ENCODE measurements at regions not wholly inside any gene's neighbourhood (a gene's known extent, or its start where the extent isn't known, plus 50 kb on each side); places are given as distances from the start of the nearest gene placed in this dataset.

GRCh38 chr3:23656199-23656598 lies 149.6 kb upstream of the UBE2E1 start:
- DNase-seq = no peak
- no peaks in the 10 kb centered on the region for H3K9me3 ChIP-seq (ENCODE audit: insufficient read depth, low read length, severe bottlenecking)
- TF ChIP-seq EZH2 (IDR thresholded peaks at IDR 0.05; ENCODE audit: borderline replicate concordance, low read depth, low read length, severe bottlenecking) (no peak), CTCF (IDR thresholded peaks at IDR 0.05; ENCODE audit: borderline replicate concordance, extremely low read depth, low read length, poor library complexity, severe bottlenecking) (no peak)
- H3K27ac ChIP-seq (ENCODE audit: low read length) = no peak overlapping the region
- no peaks in the 10 kb centered on the region for H3K36me3 ChIP-seq (ENCODE audit: insufficient read depth, low read length)
- no peak overlapping the region for H3K9ac ChIP-seq (ENCODE audit: low read depth, low read length)
- no peaks in the 10 kb centered on the region for H3K79me2 ChIP-seq (ENCODE audit: insufficient read depth, low read length)
- H3K4me1 ChIP-seq (ENCODE audit: insufficient read depth, low read length) = peaks cover 5% of the 10 kb centered on the region; the same call in 1 of the 2 replicates
- H3K27me3 ChIP-seq (ENCODE audit: insufficient read depth, low read length, poor library complexity) = no peaks in the 10 kb centered on the region
- H3K4me3 ChIP-seq (ENCODE audit: low read depth in 1 of 2, low read length in 2 of 2) = no peak overlapping the region
- no peaks in the 10 kb centered on the region for H4K20me1 ChIP-seq (ENCODE audit: insufficient read depth, low read length)
- no peak overlapping the region for H3K4me2 ChIP-seq (ENCODE audit: insufficient read depth, low read length)
- H2AFZ ChIP-seq (ENCODE audit: low read depth, low read length) = no peak overlapping the region
- no peak for ATAC-seq (ENCODE audit: insufficient read depth, low read depth)

GRCh38 chr3:23656821-23657220 lies 148.9 kb upstream of the UBE2E1 start:
- Histone ChIP-seq H3K4me1 (ENCODE audit: insufficient read depth, low read length) (peaks cover 5% of the 10 kb centered on the region; the same call in 1 of the 2 replicates), H3K36me3 (ENCODE audit: insufficient read depth, low read length) (no peaks in the 10 kb centered on the region), H3K4me2 (ENCODE audit: insufficient read depth, low read length) (no peak overlapping the region), H3K27me3 (ENCODE audit: insufficient read depth, low read length, poor library complexity) (no peaks in the 10 kb centered on the region), H2AFZ (ENCODE audit: low read depth, low read length) (no peak overlapping the region), H3K79me2 (ENCODE audit: insufficient read depth, low read length) (no peaks in the 10 kb centered on the region), H3K9me3 (ENCODE audit: insufficient read depth, low read length, severe bottlenecking) (no peaks in the 10 kb centered on the region), H3K4me3 (ENCODE audit: low read depth in 1 of 2, low read length in 2 of 2) (no peak overlapping the region), H3K27ac (ENCODE audit: low read length) (no peak overlapping the region), H3K9ac (ENCODE audit: low read depth, low read length) (no peak overlapping the region), H4K20me1 (ENCODE audit: insufficient read depth, low read length) (no peaks in the 10 kb centered on the region)
- ATAC-seq (ENCODE audit: insufficient read depth, low read depth) (no peak), DNase-seq (no peak)
- TF ChIP-seq CTCF (IDR thresholded peaks at IDR 0.05; ENCODE audit: borderline replicate concordance, extremely low read depth, low read length, poor library complexity, severe bottlenecking) (no peak), EZH2 (IDR thresholded peaks at IDR 0.05; ENCODE audit: borderline replicate concordance, low read depth, low read length, severe bottlenecking) (no peak)

- Histone ChIP-seq H3K4me3 (ENCODE audit: low read depth in 1 of 2, low read length in 2 of 2) (no peak overlapping the region), H3K9ac (ENCODE audit: low read depth, low read length) (no peak overlapping the region), H3K27me3 (ENCODE audit: insufficient read depth, low read length, poor library complexity) (no peaks in the 10 kb centered on the region), H3K9me3 (ENCODE audit: insufficient read depth, low read length, severe bottlenecking) (no peaks in the 10 kb centered on the region), H3K4me2 (ENCODE audit: insufficient read depth, low read length) (no peak overlapping the region), H4K20me1 (ENCODE audit: insufficient read depth, low read length) (no peaks in the 10 kb centered on the region), H3K36me3 (ENCODE audit: insufficient read depth, low read length) (no peaks in the 10 kb centered on the region), H2AFZ (ENCODE audit: low read depth, low read length) (no peak overlapping the region), H3K27ac (ENCODE audit: low read length) (no peak overlapping the region), H3K4me1 (ENCODE audit: insufficient read depth, low read length) (peaks cover 5% of the 10 kb centered on the region; the same call in 1 of the 2 replicates), H3K79me2 (ENCODE audit: insufficient read depth, low read length) (no peaks in the 10 kb centered on the region)
- TF ChIP-seq CTCF (IDR thresholded peaks at IDR 0.05; ENCODE audit: borderline replicate concordance, extremely low read depth, low read length, poor library complexity, severe bottlenecking) (no peak), EZH2 (IDR thresholded peaks at IDR 0.05; ENCODE audit: borderline replicate concordance, low read depth, low read length, severe bottlenecking) (no peak)
- DNase-seq (no peak), ATAC-seq (ENCODE audit: insufficient read depth, low read depth) (no peak)
These were observed 148.1 kb upstream of the UBE2E1 start for GRCh38 chr3:23657647-23658046.

- Histone ChIP-seq H3K4me3 (ENCODE audit: low read depth in 1 of 2, low read length in 2 of 2) (no peak overlapping the region), H4K20me1 (ENCODE audit: insufficient read depth, low read length) (no peaks in the 10 kb centered on the region), H3K4me2 (ENCODE audit: insufficient read depth, low read length) (no peak overlapping the region), H3K9me3 (ENCODE audit: insufficient read depth, low read length, severe bottlenecking) (no peaks in the 10 kb centered on the region), H2AFZ (ENCODE audit: low read depth, low read length) (no peak overlapping the region), H3K79me2 (ENCODE audit: insufficient read depth, low read length) (no peaks in the 10 kb centered on the region), H3K27me3 (ENCODE audit: insufficient read depth, low read length, poor library complexity) (no peaks in the 10 kb centered on the region), H3K4me1 (ENCODE audit: insufficient read depth, low read length) (peaks cover 5% of the 10 kb centered on the region; the same call in 1 of the 2 replicates), H3K9ac (ENCODE audit: low read depth, low read length) (no peak overlapping the region), H3K27ac (ENCODE audit: low read length) (no peak overlapping the region), H3K36me3 (ENCODE audit: insufficient read depth, low read length) (no peaks in the 10 kb centered on the region)
- TF ChIP-seq EZH2 (IDR thresholded peaks at IDR 0.05; ENCODE audit: borderline replicate concordance, low read depth, low read length, severe bottlenecking) (no peak), CTCF (IDR thresholded peaks at IDR 0.05; ENCODE audit: borderline replicate concordance, extremely low read depth, low read length, poor library complexity, severe bottlenecking) (no peak)
- ATAC-seq (ENCODE audit: insufficient read depth, low read depth) (no peak), DNase-seq (no peak)
These were observed 146.5 kb upstream of the UBE2E1 start for GRCh38 chr3:23659274-23659673.
